Panc1 (cell line): ENCODE measurements at regions not wholly inside any gene's neighbourhood (a gene's known extent, or its start where the extent isn't known, plus 50 kb on each side); places are given as distances from the start of the nearest gene placed in this dataset.

ENCODE experiments used
- ATAC-seq: fragments of 200-7000 bp; cut with Tn5 transposase; 2 replicates; pipeline ENCODE4 v1.9.1; 2020; ENCODE audit warnings: mild to moderate bottlenecking, moderate library complexity
- BruUV-seq: library from RNA; stranded (reverse); fragments of 400-500 nt; replicated peaks from 2 replicates; lab custom pipeline; 2021; lab: Mats Ljungman, UMichigan
- CTCF ChIA-PET: fragments of 300-600 bp; sonication (Branson Sonifier 250); formaldehyde crosslinking; loops from one replicate; lab custom pipeline; 2022; ENCODE audit warnings: antibody characterized with exemption; lab: Charles Lee
- POLR2A ChIA-PET: fragments of 300-600 bp; sonication (Branson Sonifier 250); formaldehyde crosslinking; loops from one replicate; lab custom pipeline; 2022; ENCODE audit warnings: antibody characterized with exemption; lab: Charles Lee
- DNase-seq: peaks from one replicate; pipeline ENCODE4 v3.0.0-alpha.2; 2010; ENCODE audit warnings: low read depth, low spot score
- H3K27ac ChIP-seq: 2 replicates; pipeline ENCODE4 v1.5.1; 2011; ENCODE audit warnings: mild to moderate bottlenecking, low read length, inconsistent platforms
- H3K27me3 ChIP-seq: fragments of 200-500 bp; sonication (Bioruptor generic); 2 replicates; pipeline ENCODE4 v1.6.0; 2014; ENCODE audit warnings: low read length, inconsistent platforms; ENCODE audit not compliant: control insufficient read depth, insufficient read depth
- H3K36me3 ChIP-seq: fragments of 200-500 bp; sonication (Bioruptor generic); 2 replicates; pipeline ENCODE4 v1.5.1; 2014; ENCODE audit warnings: inconsistent platforms, mild to moderate bottlenecking, low read length, moderate library complexity; ENCODE audit not compliant: control insufficient read depth, insufficient read depth
- H3K4me1 ChIP-seq: 2 replicates; pipeline ENCODE4 v1.5.1; 2011; ENCODE audit warnings: inconsistent platforms, mild to moderate bottlenecking, low read length, moderate library complexity; ENCODE audit not compliant: control insufficient read depth, insufficient read depth
- H3K4me3 ChIP-seq, 2 experiments: 2 replicates each; pipeline ENCODE4 v1.5.1; 2011 to 2012; ENCODE audit warnings: low read depth in 2 of 2, low read length in 2 of 2, mild to moderate bottlenecking in 2 of 2, inconsistent platforms in 1 of 2, moderate library complexity in 1 of 2
- H3K9me3 ChIP-seq: fragments of 200-500 bp; sonication (Bioruptor generic); 2 replicates; pipeline ENCODE4 v1.5.1; 2014; ENCODE audit warnings: low read depth, mild to moderate bottlenecking, inconsistent platforms, low read length, moderate library complexity; ENCODE audit not compliant: control insufficient read depth, insufficient read depth
- CTCF ChIP-seq: fragments of 450-650 bp; IDR thresholded peaks from 2 replicates; pipeline ENCODE4 v1.5.1; 2017; ENCODE audit warnings: mild to moderate bottlenecking
- POLR2AphosphoS5 ChIP-seq: IDR thresholded peaks from 2 replicates; pipeline ENCODE4 v1.6.1; 2012; ENCODE audit warnings: mild to moderate bottlenecking, low read depth, low read length, moderate library complexity
- SIN3A ChIP-seq: IDR thresholded peaks from 2 replicates; pipeline ENCODE4 v1.6.1; 2012; ENCODE audit warnings: low read depth, mild to moderate bottlenecking, low read length, moderate library complexity, borderline replicate concordance; ENCODE audit not compliant: insufficient read depth
- TCF7L2 ChIP-seq: IDR thresholded peaks from 2 replicates; pipeline ENCODE4 v1.6.1; 2011; ENCODE audit warnings: mild to moderate bottlenecking, low read depth, low read length, inconsistent platforms
- in situ Hi-C: cut with HindIII; loops from 2 replicates; pipeline ENCODE4 v1.10.0; 2016; ENCODE audit warnings: low sequenced_read_pairs, low pct_unique_long_range_greater_than_20kb
- intact Hi-C: fragments of 100-400 bp; cut with micrococcal nuclease; formaldehyde crosslinking; loops from one replicate; pipeline ENCODE4 v1.10.0; 2022; ENCODE audit not compliant: unreplicated experiment
- TF ChIP-seq, protein P1 (sequence below), 2 experiments: IDR thresholded peaks; 2 replicates each; pipeline ENCODE4 v1.6.1; 2011 to 2012; ENCODE audit warnings: low read depth in 2 of 2, control low read depth in 1 of 2, low read length in 1 of 2, mild to moderate bottlenecking in 1 of 2, moderate library complexity in 1 of 2; ENCODE audit not compliant: insufficient read depth in 1 of 2

- ATAC-seq: no peak
- DNase-seq: no peak
- Histone ChIP-seq H3K36me3 (no peaks in the 10 kb centered on the region), H3K4me3 (no peak overlapping the region), H3K9me3 (no peaks in the 10 kb centered on the region), H3K4me1 (no peaks in the 10 kb centered on the region), H3K27me3 (no peaks in the 10 kb centered on the region), H3K27ac (no peak overlapping the region)
- BruUV-seq: no TSS peak
- TF ChIP-seq SIN3A: no peak
- intact Hi-C loops (no loop called here), in situ Hi-C loops (no loop called here)
- POLR2A ChIA-PET: no interaction called here
- CTCF ChIA-PET: no interaction called here
Measured at GRCh38 chr13:34416971-34417380, 525.1 kb upstream of the NBEA start.

- ChIA-PET POLR2A (no interaction called here), CTCF (no interaction called here)
- Histone ChIP-seq H3K36me3 (no peaks in the 10 kb centered on the region), H3K27me3 (no peaks in the 10 kb centered on the region), H3K9me3 (no peaks in the 10 kb centered on the region), H3K4me1 (no peaks in the 10 kb centered on the region), H3K4me3 (no peak overlapping the region), H3K27ac (no peak overlapping the region)
- intact Hi-C loops: no loop called here
- no TSS peak for BruUV-seq
- TF ChIP-seq TCF7L2: no peak
- TF ChIP-seq, protein P1, sequence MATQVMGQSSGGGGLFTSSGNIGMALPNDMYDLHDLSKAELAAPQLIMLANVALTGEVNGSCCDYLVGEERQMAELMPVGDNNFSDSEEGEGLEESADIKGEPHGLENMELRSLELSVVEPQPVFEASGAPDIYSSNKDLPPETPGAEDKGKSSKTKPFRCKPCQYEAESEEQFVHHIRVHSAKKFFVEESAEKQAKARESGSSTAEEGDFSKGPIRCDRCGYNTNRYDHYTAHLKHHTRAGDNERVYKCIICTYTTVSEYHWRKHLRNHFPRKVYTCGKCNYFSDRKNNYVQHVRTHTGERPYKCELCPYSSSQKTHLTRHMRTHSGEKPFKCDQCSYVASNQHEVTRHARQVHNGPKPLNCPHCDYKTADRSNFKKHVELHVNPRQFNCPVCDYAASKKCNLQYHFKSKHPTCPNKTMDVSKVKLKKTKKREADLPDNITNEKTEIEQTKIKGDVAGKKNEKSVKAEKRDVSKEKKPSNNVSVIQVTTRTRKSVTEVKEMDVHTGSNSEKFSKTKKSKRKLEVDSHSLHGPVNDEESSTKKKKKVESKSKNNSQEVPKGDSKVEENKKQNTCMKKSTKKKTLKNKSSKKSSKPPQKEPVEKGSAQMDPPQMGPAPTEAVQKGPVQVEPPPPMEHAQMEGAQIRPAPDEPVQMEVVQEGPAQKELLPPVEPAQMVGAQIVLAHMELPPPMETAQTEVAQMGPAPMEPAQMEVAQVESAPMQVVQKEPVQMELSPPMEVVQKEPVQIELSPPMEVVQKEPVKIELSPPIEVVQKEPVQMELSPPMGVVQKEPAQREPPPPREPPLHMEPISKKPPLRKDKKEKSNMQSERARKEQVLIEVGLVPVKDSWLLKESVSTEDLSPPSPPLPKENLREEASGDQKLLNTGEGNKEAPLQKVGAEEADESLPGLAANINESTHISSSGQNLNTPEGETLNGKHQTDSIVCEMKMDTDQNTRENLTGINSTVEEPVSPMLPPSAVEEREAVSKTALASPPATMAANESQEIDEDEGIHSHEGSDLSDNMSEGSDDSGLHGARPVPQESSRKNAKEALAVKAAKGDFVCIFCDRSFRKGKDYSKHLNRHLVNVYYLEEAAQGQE (IDR thresholded peaks at IDR 0.05; ENCODE audit: insufficient read depth in 1 of 2, low read depth in 2 of 2, low read length in 1 of 2): no peak
- no peak for TF ChIP-seq SIN3A
- no peak for TF ChIP-seq CTCF
- no peak for DNase-seq
- in situ Hi-C loops: no loop called here
- ATAC-seq: no peak
Measured at GRCh38 chr13:34417896-34418295, 524.2 kb upstream of the NBEA start.

GRCh38 chr13:34419025-34419424 lies 523.0 kb upstream of the NBEA start:
- no TSS peak for BruUV-seq
- intact Hi-C loops: no loop called here
- no peak overlapping the region for H3K27ac ChIP-seq
- CTCF ChIA-PET: no interaction called here
- no peak for ATAC-seq
- no peak overlapping the region for H3K4me3 ChIP-seq
- in situ Hi-C loops: no loop called here
- H3K36me3 ChIP-seq: no peaks in the 10 kb centered on the region
- DNase-seq: no peak
- POLR2A ChIA-PET: no interaction called here
- TF ChIP-seq CTCF: no peak
- no peak for TF ChIP-seq POLR2AphosphoS5
- TF ChIP-seq, protein P1 (IDR thresholded peaks at IDR 0.05; ENCODE audit: insufficient read depth in 1 of 2, low read depth in 2 of 2, low read length in 1 of 2): no peak
- no peak for TF ChIP-seq TCF7L2
- no peak for TF ChIP-seq SIN3A
- H3K9me3 ChIP-seq: no peaks in the 10 kb centered on the region
- no peaks in the 10 kb centered on the region for H3K27me3 ChIP-seq
- no peaks in the 10 kb centered on the region for H3K4me1 ChIP-seq
